ENCODE measurements at regions not wholly inside any gene's neighbourhood (a gene's known extent, or its start where the extent isn't known, plus 50 kb on each side); places are given as distances from the start of the nearest gene placed in this dataset.

GRCh38 chr7:13188236-13188805 lies 500.9 kb downstream of the ARL4A start:
- H3K27ac ChIP-seq = no peak overlapping the region
- WGBS, 2 donors = 77 to 80% methylated on average over 5 of the region's 5 CpGs
- ATAC-seq (no peak), DNase-seq (no peak)
- no peaks in the 10 kb centered on the region for H3K9me3 ChIP-seq
- no peaks in the 10 kb centered on the region for H3K36me3 ChIP-seq
- TF ChIP-seq CTCF (IDR thresholded peaks at IDR 0.05) = no peak
- intact Hi-C loops (cut with DNase I) = loop anchor here in 1 of 10 donors (10.0 kb wide), 1 partner anchor 544 kb away; no protein-coding TSS in a partner anchor
- no peak overlapping the region for H3K4me3 ChIP-seq
- no peaks in the 10 kb centered on the region for H3K4me1 ChIP-seq
- no peaks in the 10 kb centered on the region for H3K27me3 ChIP-seq

GRCh38 chr7:13188922-13189321 lies 501.5 kb downstream of the ARL4A start:
- intact Hi-C loops (cut with DNase I) = loop anchor here in 1 of 10 donors (10.0 kb wide), 1 partner anchor 544 kb away; no protein-coding TSS in a partner anchor
- DNase-seq = no peak

GRCh38 chr7:13189668-13190067 lies 502.2 kb downstream of the ARL4A start:
- 90 to 96% methylated on average over 2 of the region's 2 CpGs for WGBS, 2 donors
- Histone ChIP-seq H3K4me1 (no peaks in the 10 kb centered on the region), H3K36me3 (no peaks in the 10 kb centered on the region), H3K9me3 (no peaks in the 10 kb centered on the region), H3K27ac (no peak overlapping the region), H3K27me3 (no peaks in the 10 kb centered on the region), H3K4me3 (no peak overlapping the region)
- intact Hi-C loops (cut with DNase I) = loop anchor here in 1 of 10 donors (10.0 kb wide), 1 partner anchor 545 kb away; no protein-coding TSS in a partner anchor
- ATAC-seq (no peak), DNase-seq (no peak)
- TF ChIP-seq CTCF (IDR thresholded peaks at IDR 0.05) = no peak

More at GRCh38 chr7:13188922-13189321, 501.5 kb downstream of the ARL4A start:
- H3K4me1 ChIP-seq = no peaks in the 10 kb centered on the region
- no peaks in the 10 kb centered on the region for H3K36me3 ChIP-seq
- 68 to 82% methylated on average over 1 of the region's 1 CpG for WGBS, 2 donors
- no peaks in the 10 kb centered on the region for H3K27me3 ChIP-seq
- no peak for TF ChIP-seq CTCF (IDR thresholded peaks at IDR 0.05)
- H3K27ac ChIP-seq = no peak overlapping the region
- ATAC-seq = no peak
- H3K4me3 ChIP-seq = no peak overlapping the region
- no peaks in the 10 kb centered on the region for H3K9me3 ChIP-seq

GRCh38 chr7:13197501-13197900 lies 510.1 kb downstream of the ARL4A start:
- WGBS, 2 donors = 48 to 67% methylated on average over 2 of the region's 2 CpGs
- no peak overlapping the region for H3K27ac ChIP-seq
- H3K36me3 ChIP-seq = no peaks in the 10 kb centered on the region
- H3K9me3 ChIP-seq = no peaks in the 10 kb centered on the region
- TF ChIP-seq CTCF (IDR thresholded peaks at IDR 0.05) = no peak
- ATAC-seq (no peak), DNase-seq (no peak)
- no peaks in the 10 kb centered on the region for H3K27me3 ChIP-seq
- no peak overlapping the region for H3K4me3 ChIP-seq
- no peaks in the 10 kb centered on the region for H3K4me1 ChIP-seq
- intact Hi-C loops (cut with DNase I) = no loop called here

Measured in heart right ventricle (tissue), 16 donors.